IMR-90 (cell line): ENCODE measurements at regions not wholly inside any gene's neighbourhood (a gene's known extent, or its start where the extent isn't known, plus 50 kb on each side); places are given as distances from the start of the nearest gene placed in this dataset.

Experiments
- ATAC-seq: fragments of 200-7000 bp; cut with Tn5 transposase; 2 replicates; pipeline ENCODE4 v1.9.1; 2020; ENCODE audit warnings: low read depth, mild to moderate bottlenecking, moderate library complexity
- BruUV-seq: library from RNA; stranded (reverse); fragments of 400-500 nt; replicated peaks from 2 replicates; lab custom pipeline; 2021; lab: Mats Ljungman, UMichigan
- CTCF ChIA-PET: fragments of 300-600 bp; formaldehyde crosslinking; extraction: SDS; loops from one replicate; lab custom pipeline; 2021; ENCODE audit warnings: antibody characterized with exemption; lab: Yijun Ruan, JAX
- POLR2A ChIA-PET: fragments of 300-600 bp; sonication (Branson Sonifier 250); formaldehyde crosslinking; loops from one replicate; lab custom pipeline; 2022; ENCODE audit warnings: antibody characterized with exemption; ENCODE audit not compliant: unreplicated experiment; lab: Charles Lee
- DNase-seq: peaks from one replicate; pipeline ENCODE4 v3.0.0; 2013
- H2AFZ ChIP-seq: replicated peaks from 2 replicates; pipeline ENCODE3; 2013; ENCODE audit warnings: low read length, mild to moderate bottlenecking; ENCODE audit not compliant: poor library complexity
- H2AK5ac ChIP-seq: 2 replicates; pipeline ENCODE4 v1.6.1; 2013; ENCODE audit warnings: low read depth, low read length, inconsistent platforms
- H2AK9ac ChIP-seq: replicated peaks from 2 replicates; pipeline ENCODE3; 2013; ENCODE audit warnings: mild to moderate bottlenecking, low read depth, low read length, moderate library complexity; ENCODE audit not compliant: poor library complexity
- H2BK120ac ChIP-seq: 2 replicates; pipeline ENCODE4 v1.6.1; 2013; ENCODE audit warnings: low read depth, low read length, inconsistent platforms
- H2BK15ac ChIP-seq: 3 replicates; pipeline ENCODE4 v1.6.1; 2013; ENCODE audit warnings: low read depth, low read length, inconsistent platforms
- H2BK20ac ChIP-seq: 2 replicates; pipeline ENCODE4 v1.6.1; 2013; ENCODE audit warnings: low read depth, mild to moderate bottlenecking, inconsistent platforms, low read length, moderate library complexity
- H2BK5ac ChIP-seq: 2 replicates; pipeline ENCODE4 v1.6.1; 2013; ENCODE audit warnings: mild to moderate bottlenecking, low read depth, low read length, inconsistent platforms; ENCODE audit not compliant: poor library complexity, severe bottlenecking
- H3K14ac ChIP-seq: replicated peaks from 2 replicates; pipeline ENCODE4 v1.6.1; 2013; ENCODE audit warnings: low read depth, low read length, inconsistent platforms
- H3K18ac ChIP-seq: 2 replicates; pipeline ENCODE4 v1.6.1; 2013; ENCODE audit warnings: low read depth, low read length, control low read depth
- H3K23ac ChIP-seq: 2 replicates; pipeline ENCODE4 v1.6.1; 2013; ENCODE audit warnings: low read depth, low read length, inconsistent platforms
- H3K27ac ChIP-seq: 2 replicates; pipeline ENCODE4 v1.5.1; 2013; ENCODE audit warnings: mild to moderate bottlenecking, control low read depth, low read length; ENCODE audit not compliant: insufficient read depth
- H3K27me3 ChIP-seq: 2 replicates; pipeline ENCODE4 v1.6.1; 2013; ENCODE audit warnings: low read length; ENCODE audit not compliant: control insufficient read depth, insufficient read depth
- H3K36me3 ChIP-seq: 2 replicates; pipeline ENCODE4 v1.6.1; 2013; ENCODE audit warnings: low read length, mixed read lengths; ENCODE audit not compliant: control insufficient read depth, insufficient read depth
- H3K4ac ChIP-seq: 2 replicates; pipeline ENCODE4 v1.6.1; 2013; ENCODE audit warnings: low read depth, low read length, inconsistent platforms
- H3K4me1 ChIP-seq: 2 replicates; pipeline ENCODE4 v1.6.1; 2013; ENCODE audit warnings: low read length, mixed read lengths; ENCODE audit not compliant: control insufficient read depth, insufficient read depth
- H3K4me2 ChIP-seq: 2 replicates; pipeline ENCODE4 v1.6.1; 2013; ENCODE audit warnings: low read depth, mild to moderate bottlenecking, control low read depth, low read length, moderate library complexity
- H3K4me3 ChIP-seq: 2 replicates; pipeline ENCODE4 v1.5.1; 2013; ENCODE audit warnings: low read depth, mild to moderate bottlenecking, control low read depth, low read length, moderate library complexity; ENCODE audit not compliant: insufficient read depth
- H3K56ac ChIP-seq: 2 replicates; pipeline ENCODE4 v1.6.1; 2013; ENCODE audit warnings: low read length, inconsistent platforms; ENCODE audit not compliant: insufficient read depth; ENCODE audit errors: extremely low read depth
- H3K79me1 ChIP-seq, 2 experiments: 2 replicates each; pipeline ENCODE4 v1.6.1; 2013; ENCODE audit warnings: low read length in 2 of 2, inconsistent platforms in 1 of 2, low read depth in 1 of 2
- H3K9ac ChIP-seq: 2 replicates; pipeline ENCODE4 v1.6.1; 2013; ENCODE audit warnings: low read depth, low read length, control low read depth
- H3K9me1 ChIP-seq: 2 replicates; pipeline ENCODE4 v1.6.1; 2013; ENCODE audit warnings: low read length, inconsistent platforms; ENCODE audit not compliant: insufficient read depth
- H3K9me3 ChIP-seq: 2 replicates; pipeline ENCODE4 v1.6.1; 2013; ENCODE audit warnings: low read length; ENCODE audit not compliant: control insufficient read depth, insufficient read depth
- H4K20me1 ChIP-seq: 2 replicates; pipeline ENCODE4 v1.6.1; 2013; ENCODE audit warnings: low read length, inconsistent platforms; ENCODE audit not compliant: insufficient read depth
- H4K5ac ChIP-seq: 2 replicates; pipeline ENCODE4 v1.6.1; 2013; ENCODE audit warnings: mild to moderate bottlenecking, low read depth, low read length, control low read depth
- H4K8ac ChIP-seq, 2 experiments: 2 replicates each; pipeline ENCODE4 v1.6.1; 2013; ENCODE audit warnings: low read depth in 2 of 2, low read length in 2 of 2, control low read depth in 1 of 2, inconsistent platforms in 1 of 2
- H4K91ac ChIP-seq: 2 replicates; pipeline ENCODE4 v1.6.1; 2013; ENCODE audit warnings: low read depth, low read length, inconsistent platforms; ENCODE audit not compliant: insufficient read depth
- BHLHE40 ChIP-seq: fragments of 150-350 bp; IDR thresholded peaks from 2 replicates; pipeline ENCODE4 v1.6.1; 2016; ENCODE audit warnings: mild to moderate bottlenecking, low read depth, low read length
- CEBPB ChIP-seq: IDR thresholded peaks from 2 replicates; pipeline ENCODE4 v1.6.1; 2012; ENCODE audit warnings: low read depth, low read length, improper control_type of control experiment
- CHD1 ChIP-seq: IDR thresholded peaks from 2 replicates; pipeline ENCODE4 v1.6.1; 2012; ENCODE audit warnings: low read depth, low read length, improper control_type of control experiment
- MAZ ChIP-seq: IDR thresholded peaks from 2 replicates; pipeline ENCODE4 v1.6.1; 2012; ENCODE audit warnings: low read depth, mild to moderate bottlenecking, low read length, improper control_type of control experiment, moderate library complexity, borderline replicate concordance
- MXI1 ChIP-seq: IDR thresholded peaks from 2 replicates; pipeline ENCODE4 v1.6.1; 2012; ENCODE audit warnings: low read depth, mild to moderate bottlenecking, low read length, moderate library complexity, borderline replicate concordance
- NFE2L2 ChIP-seq: fragments of 150-350 bp; IDR thresholded peaks from 2 replicates; pipeline ENCODE4 v1.6.1; 2016; ENCODE audit warnings: low read depth, mild to moderate bottlenecking, low read length
- RCOR1 ChIP-seq: IDR thresholded peaks from 2 replicates; pipeline ENCODE4 v1.6.1; 2012; ENCODE audit warnings: mild to moderate bottlenecking, low read length, improper control_type of control experiment; ENCODE audit not compliant: insufficient replicate concordance
- RFX5 ChIP-seq: IDR thresholded peaks from 2 replicates; pipeline ENCODE4 v1.8.0; 2012; ENCODE audit warnings: low read depth, mild to moderate bottlenecking, low read length, moderate library complexity
- USF2 ChIP-seq: fragments of 150-350 bp; IDR thresholded peaks from 2 replicates; pipeline ENCODE4 v1.6.1; 2017; ENCODE audit warnings: mild to moderate bottlenecking, antibody characterized with exemption, low read length, low read depth
- WGBS, 2 experiments: methylation state at CpG; one replicate each; pipeline versions ENCODE4 v1.1.5 to v1.1.7; 2013; ENCODE audit warnings: missing lambda C conversion rate in 2 of 2; ENCODE audit not compliant: insufficient read length in 1 of 2; ENCODE audit errors: extremely low coverage in 2 of 2; 5-methylcytosine and 5-hydroxymethylcytosine counted together
- dilution Hi-C: fragments of 300-500 bp; cut with HindIII; formaldehyde crosslinking; loops from one replicate; pipeline ENCODE4 v1.14.3; 2018; ENCODE audit warnings: low sequenced_read_pairs; ENCODE audit not compliant: unreplicated experiment
- in situ Hi-C: fragments of 300-500 bp; cut with MboI; formaldehyde crosslinking; loops from 3 replicates; pipeline ENCODE4 v1.14.3; 2019; ENCODE audit warnings: low sequenced_read_pairs, inconsistent platforms, mixed read lengths
- intact Hi-C: fragments of 100-400 bp; cut with micrococcal nuclease; formaldehyde crosslinking; loops from 2 replicates; pipeline ENCODE4 v1.10.0; 2022
- TF ChIP-seq, protein P1 (sequence below): fragments of 150-350 bp; IDR thresholded peaks from 2 replicates; pipeline ENCODE4 v1.6.1; 2016; ENCODE audit warnings: low read depth, mild to moderate bottlenecking, low read length, moderate library complexity, borderline replicate concordance

GRCh38 chr3:117723825-117724224 is 1014.2 kb downstream of the TUSC7 start:
- H4K5ac ChIP-seq = no peak overlapping the region
- H3K36me3 ChIP-seq = no peaks in the 10 kb centered on the region
- H2BK20ac ChIP-seq = no peak overlapping the region
- no peak overlapping the region for H3K4ac ChIP-seq
- no CpG with 5 or more reads among the region's 3 CpGs for WGBS, 2 experiments
- H2BK120ac ChIP-seq = no peak overlapping the region
- H2BK15ac ChIP-seq = no peak overlapping the region
- DNase-seq (no peak), ATAC-seq (no peak)
- dilution Hi-C loops (no loop called here), intact Hi-C loops (no loop called here), in situ Hi-C loops (loop anchor here (25.0 kb wide), 3 partner anchors 712 to 937 kb away; no protein-coding TSS in a partner anchor)
- H3K4me2 ChIP-seq = no peak overlapping the region
- H3K4me3 ChIP-seq = no peak overlapping the region
- H2BK5ac ChIP-seq = no peak overlapping the region
- no peak overlapping the region for H2AK5ac ChIP-seq
- H3K27ac ChIP-seq = no peak overlapping the region
- H4K20me1 ChIP-seq = no peaks in the 10 kb centered on the region
- no peak overlapping the region for H3K18ac ChIP-seq
- no peak overlapping the region for H3K14ac ChIP-seq
- ChIA-PET CTCF (no interaction called here), POLR2A (no interaction called here)
- no peak overlapping the region for H2AK9ac ChIP-seq
- H4K91ac ChIP-seq = no peak overlapping the region
- H3K27me3 ChIP-seq = no peaks in the 10 kb centered on the region
- H3K56ac ChIP-seq = no peak overlapping the region
- no peaks in the 10 kb centered on the region for H3K9me1 ChIP-seq
- TF ChIP-seq RFX5 = no peak
- TF ChIP-seq MAZ = no peak
- TF ChIP-seq RCOR1 = no peak
- no peak for TF ChIP-seq CHD1
- no peak for TF ChIP-seq BHLHE40
- TF ChIP-seq, protein P1, sequence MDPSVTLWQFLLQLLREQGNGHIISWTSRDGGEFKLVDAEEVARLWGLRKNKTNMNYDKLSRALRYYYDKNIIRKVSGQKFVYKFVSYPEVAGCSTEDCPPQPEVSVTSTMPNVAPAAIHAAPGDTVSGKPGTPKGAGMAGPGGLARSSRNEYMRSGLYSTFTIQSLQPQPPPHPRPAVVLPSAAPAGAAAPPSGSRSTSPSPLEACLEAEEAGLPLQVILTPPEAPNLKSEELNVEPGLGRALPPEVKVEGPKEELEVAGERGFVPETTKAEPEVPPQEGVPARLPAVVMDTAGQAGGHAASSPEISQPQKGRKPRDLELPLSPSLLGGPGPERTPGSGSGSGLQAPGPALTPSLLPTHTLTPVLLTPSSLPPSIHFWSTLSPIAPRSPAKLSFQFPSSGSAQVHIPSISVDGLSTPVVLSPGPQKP = no peak
- TF ChIP-seq MXI1 = no peak
- no peak for TF ChIP-seq CEBPB
- no peak for TF ChIP-seq NFE2L2
- no peak for TF ChIP-seq USF2
- no peaks in the 10 kb centered on the region for H3K79me1 ChIP-seq
- H3K4me1 ChIP-seq = no peaks in the 10 kb centered on the region
- H2AFZ ChIP-seq = no peak overlapping the region
- no peak overlapping the region for H3K23ac ChIP-seq
- no peak overlapping the region for H4K8ac ChIP-seq
- no TSS peak for BruUV-seq
- no peak overlapping the region for H3K9ac ChIP-seq
- H3K9me3 ChIP-seq = no peaks in the 10 kb centered on the region
